ENCODE measurements at regions not wholly inside any gene's neighbourhood (a gene's known extent, or its start where the extent isn't known, plus 50 kb on each side); places are given as distances from the start of the nearest gene placed in this dataset.

DNA sequence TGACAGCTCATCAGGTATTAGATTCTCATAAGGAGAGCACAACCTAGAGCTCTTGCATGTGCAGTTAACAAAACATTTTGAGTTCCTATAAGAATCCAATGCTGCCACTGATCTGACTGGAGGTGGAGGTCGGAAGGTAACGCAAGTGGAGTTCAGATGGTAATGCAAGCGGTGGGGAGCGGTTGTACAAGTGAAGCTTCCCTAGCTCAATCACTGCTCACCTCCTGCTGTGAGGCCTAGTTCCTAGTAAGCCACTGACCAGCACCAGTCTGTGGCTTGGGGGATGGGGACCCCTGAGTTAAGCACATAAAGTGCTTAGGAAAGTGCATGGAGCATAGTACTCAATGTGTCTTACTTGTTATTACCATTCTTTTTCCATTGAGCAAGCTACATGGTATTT is 983.2 kb upstream of the IGFBP7 start:
- H3K4me3 ChIP-seq (ENCODE audit: extremely low read depth, insufficient read depth, low read length, poor library complexity, severe bottlenecking), result no peak overlapping the region
- no peak overlapping the region for H3K27ac ChIP-seq (ENCODE audit: low read depth, low read length, severe bottlenecking)
- no peaks in the 10 kb centered on the region for H3K4me1 ChIP-seq (ENCODE audit: control insufficient read depth, insufficient read depth, low read length, poor library complexity, severe bottlenecking)
- 92% methylated on average over 4 of the region's 4 CpGs; no CpG with 5 or more reads in 1 of the 2 experiments for WGBS, 2 experiments (ENCODE audit: insufficient coverage in 2 of 2)
- H3K9me3 ChIP-seq (ENCODE audit: control insufficient read depth, low read length), result no peaks in the 10 kb centered on the region
- H3K36me3 ChIP-seq (ENCODE audit: control insufficient read depth, insufficient read depth, low read length), result no peaks in the 10 kb centered on the region

DNA sequence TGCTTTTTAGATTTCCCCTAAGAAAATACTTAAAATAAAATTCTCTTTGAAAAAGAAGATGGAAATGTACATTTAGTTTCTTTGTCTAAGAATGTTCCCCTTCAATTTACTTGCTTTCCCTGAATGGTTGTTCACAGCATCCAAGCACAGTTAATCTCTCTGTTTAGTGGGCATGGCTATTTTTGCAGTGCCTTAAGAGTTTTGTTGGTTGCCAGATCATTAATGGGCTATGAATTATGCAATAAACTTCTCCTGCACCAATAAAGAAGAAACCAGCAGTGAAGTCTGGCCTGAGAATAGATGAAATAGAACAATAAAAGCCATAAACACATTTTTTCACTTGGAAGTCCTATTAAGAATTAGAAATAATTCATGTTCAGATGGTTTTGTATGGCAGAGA is 980.4 kb upstream of the IGFBP7 start:
- H3K36me3 ChIP-seq (ENCODE audit: control insufficient read depth, insufficient read depth, low read length), result no peaks in the 10 kb centered on the region

DNA sequence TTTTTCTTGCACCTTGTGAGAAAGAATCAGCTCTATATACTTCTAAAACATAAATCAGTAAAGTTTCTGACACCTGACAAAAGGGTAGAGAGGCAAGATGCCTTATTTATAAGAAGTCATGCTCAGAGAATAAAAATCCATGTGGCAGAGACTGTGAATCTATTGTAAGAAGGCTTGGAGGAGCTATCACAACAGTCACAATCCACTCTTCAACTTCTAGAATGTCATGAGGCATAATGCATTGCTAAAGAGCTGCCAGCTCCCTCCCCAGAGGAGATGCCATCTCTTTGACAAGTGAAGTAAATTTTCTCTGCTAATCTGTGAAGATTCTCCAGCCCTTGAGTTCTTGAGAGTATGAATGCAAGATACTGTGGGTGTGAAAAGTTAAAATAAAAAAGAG is 971.2 kb upstream of the IGFBP7 start:
- no peak overlapping the region for H3K27ac ChIP-seq (ENCODE audit: low read depth, low read length, severe bottlenecking)
- H3K9me3 ChIP-seq (ENCODE audit: control insufficient read depth, low read length), result no peaks in the 10 kb centered on the region
- no peak overlapping the region for H3K4me3 ChIP-seq (ENCODE audit: extremely low read depth, insufficient read depth, low read length, poor library complexity, severe bottlenecking)
- no peaks in the 10 kb centered on the region for H3K4me1 ChIP-seq (ENCODE audit: control insufficient read depth, insufficient read depth, low read length, poor library complexity, severe bottlenecking)
- H3K36me3 ChIP-seq (ENCODE audit: control insufficient read depth, insufficient read depth, low read length), result no peaks in the 10 kb centered on the region

More for the DNA sequence above, 980.4 kb upstream of the IGFBP7 start:
- H3K4me3 ChIP-seq (ENCODE audit: extremely low read depth, insufficient read depth, low read length, poor library complexity, severe bottlenecking), result no peak overlapping the region
- H3K4me1 ChIP-seq (ENCODE audit: control insufficient read depth, insufficient read depth, low read length, poor library complexity, severe bottlenecking), result no peaks in the 10 kb centered on the region
- H3K27ac ChIP-seq (ENCODE audit: low read depth, low read length, severe bottlenecking), result no peak overlapping the region
- H3K9me3 ChIP-seq (ENCODE audit: control insufficient read depth, low read length), result no peaks in the 10 kb centered on the region

DNA sequence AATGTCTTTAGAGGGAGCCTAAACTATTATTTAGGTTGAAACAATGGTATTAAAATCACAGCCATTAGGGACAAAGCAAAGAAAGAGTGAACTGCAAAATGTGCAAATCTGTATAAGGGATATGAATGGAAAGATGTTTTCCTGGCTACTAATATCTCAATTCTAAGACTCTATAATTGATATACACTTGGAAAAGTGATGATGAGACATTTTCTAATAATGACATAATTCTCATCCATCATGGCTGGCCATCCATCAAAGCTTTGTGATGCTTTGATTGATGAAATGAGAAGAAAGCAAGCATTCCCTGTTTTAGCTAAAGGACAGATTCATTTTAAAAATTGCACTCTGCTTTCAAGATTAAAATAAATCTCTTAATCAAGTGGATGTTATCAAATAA is 965.5 kb upstream of the IGFBP7 start:
- Histone ChIP-seq H3K9me3 (ENCODE audit: control insufficient read depth, low read length) (no peaks in the 10 kb centered on the region), H3K4me3 (ENCODE audit: extremely low read depth, insufficient read depth, low read length, poor library complexity, severe bottlenecking) (no peak overlapping the region), H3K27ac (ENCODE audit: low read depth, low read length, severe bottlenecking) (no peak overlapping the region), H3K4me1 (ENCODE audit: control insufficient read depth, insufficient read depth, low read length, poor library complexity, severe bottlenecking) (no peaks in the 10 kb centered on the region), H3K36me3 (ENCODE audit: control insufficient read depth, insufficient read depth, low read length) (no peaks in the 10 kb centered on the region)

DNA sequence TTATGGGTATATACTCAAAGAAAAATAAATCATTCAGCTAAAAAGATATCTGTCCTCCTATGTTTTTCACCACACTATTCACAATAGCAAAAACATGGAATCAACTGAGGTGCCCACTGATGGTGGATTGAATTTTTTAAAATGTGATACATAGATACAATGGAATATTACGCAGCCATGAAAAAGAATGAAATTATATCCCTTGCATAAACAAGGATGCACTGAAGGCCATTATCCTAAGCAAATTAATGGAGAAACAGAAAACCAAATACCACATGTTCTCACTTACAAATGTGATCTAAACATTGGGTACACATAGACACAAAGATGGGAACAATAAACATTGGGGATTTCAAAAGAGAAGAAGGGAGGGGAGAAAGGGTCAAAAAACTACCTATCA is 964.2 kb upstream of the IGFBP7 start:
- H3K4me3 ChIP-seq (ENCODE audit: extremely low read depth, insufficient read depth, low read length, poor library complexity, severe bottlenecking), result no peak overlapping the region
- H3K36me3 ChIP-seq (ENCODE audit: control insufficient read depth, insufficient read depth, low read length), result no peaks in the 10 kb centered on the region
- H3K9me3 ChIP-seq (ENCODE audit: control insufficient read depth, low read length), result no peaks in the 10 kb centered on the region
- no CpG with 5 or more reads among the region's 1 CpG for WGBS, 2 experiments (ENCODE audit: insufficient coverage in 2 of 2)
- no peaks in the 10 kb centered on the region for H3K4me1 ChIP-seq (ENCODE audit: control insufficient read depth, insufficient read depth, low read length, poor library complexity, severe bottlenecking)
- H3K27ac ChIP-seq (ENCODE audit: low read depth, low read length, severe bottlenecking), result no peak overlapping the region

DNA sequence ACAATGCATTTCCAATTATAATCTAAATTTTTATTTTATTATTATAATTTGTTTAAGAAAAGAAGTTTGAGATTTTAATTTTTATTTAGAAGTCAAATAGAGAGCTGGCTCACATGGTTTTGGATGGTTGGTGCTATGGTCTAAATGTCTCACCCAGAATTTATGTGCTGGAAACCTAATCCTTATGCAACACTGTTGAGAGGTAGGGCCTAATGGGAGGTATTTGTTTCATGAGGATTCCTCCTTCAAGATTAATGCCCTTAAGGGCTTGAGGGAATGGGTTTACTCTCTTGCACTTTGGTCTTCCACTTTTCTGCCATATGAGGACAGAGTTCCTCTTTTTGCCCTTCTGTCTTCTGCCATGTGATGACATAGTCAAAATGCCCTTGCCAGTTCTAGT is 960.5 kb upstream of the IGFBP7 start:
- H3K36me3 ChIP-seq (ENCODE audit: control insufficient read depth, insufficient read depth, low read length), result no peaks in the 10 kb centered on the region
- H3K4me3 ChIP-seq (ENCODE audit: extremely low read depth, insufficient read depth, low read length, poor library complexity, severe bottlenecking), result no peak overlapping the region
- no peak overlapping the region for H3K27ac ChIP-seq (ENCODE audit: low read depth, low read length, severe bottlenecking)
- H3K4me1 ChIP-seq (ENCODE audit: control insufficient read depth, insufficient read depth, low read length, poor library complexity, severe bottlenecking), result no peaks in the 10 kb centered on the region
- no peaks in the 10 kb centered on the region for H3K9me3 ChIP-seq (ENCODE audit: control insufficient read depth, low read length)

DNA sequence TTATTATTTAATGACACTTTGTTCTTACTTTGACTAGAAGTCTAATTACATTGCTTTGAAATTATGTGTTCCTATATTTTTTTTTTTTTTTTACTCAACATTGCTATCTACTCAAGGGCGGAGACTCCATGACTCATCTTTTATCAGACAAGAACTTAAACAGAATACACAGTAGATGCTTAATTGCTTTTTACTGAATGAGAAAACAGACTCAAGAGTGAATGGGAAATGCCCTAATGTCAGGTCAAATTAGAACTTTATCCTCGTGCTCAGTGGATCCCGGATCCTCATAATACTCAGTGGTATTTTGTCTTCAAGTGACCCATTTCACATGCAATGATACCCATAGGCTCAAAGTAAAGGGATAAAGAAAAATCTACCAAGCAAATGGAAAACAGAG is 954.5 kb upstream of the IGFBP7 start:
- no peaks in the 10 kb centered on the region for H3K4me1 ChIP-seq (ENCODE audit: control insufficient read depth, insufficient read depth, low read length, poor library complexity, severe bottlenecking)
- H3K9me3 ChIP-seq (ENCODE audit: control insufficient read depth, low read length), result no peaks in the 10 kb centered on the region
- WGBS, 2 experiments (ENCODE audit: insufficient coverage in 2 of 2), result 60 to 90% methylated on average over 1 to 2 of the region's 3 CpGs
- H3K36me3 ChIP-seq (ENCODE audit: control insufficient read depth, insufficient read depth, low read length), result no peaks in the 10 kb centered on the region
- H3K27ac ChIP-seq (ENCODE audit: low read depth, low read length, severe bottlenecking), result no peak overlapping the region
- no peak overlapping the region for H3K4me3 ChIP-seq (ENCODE audit: extremely low read depth, insufficient read depth, low read length, poor library complexity, severe bottlenecking)

DNA sequence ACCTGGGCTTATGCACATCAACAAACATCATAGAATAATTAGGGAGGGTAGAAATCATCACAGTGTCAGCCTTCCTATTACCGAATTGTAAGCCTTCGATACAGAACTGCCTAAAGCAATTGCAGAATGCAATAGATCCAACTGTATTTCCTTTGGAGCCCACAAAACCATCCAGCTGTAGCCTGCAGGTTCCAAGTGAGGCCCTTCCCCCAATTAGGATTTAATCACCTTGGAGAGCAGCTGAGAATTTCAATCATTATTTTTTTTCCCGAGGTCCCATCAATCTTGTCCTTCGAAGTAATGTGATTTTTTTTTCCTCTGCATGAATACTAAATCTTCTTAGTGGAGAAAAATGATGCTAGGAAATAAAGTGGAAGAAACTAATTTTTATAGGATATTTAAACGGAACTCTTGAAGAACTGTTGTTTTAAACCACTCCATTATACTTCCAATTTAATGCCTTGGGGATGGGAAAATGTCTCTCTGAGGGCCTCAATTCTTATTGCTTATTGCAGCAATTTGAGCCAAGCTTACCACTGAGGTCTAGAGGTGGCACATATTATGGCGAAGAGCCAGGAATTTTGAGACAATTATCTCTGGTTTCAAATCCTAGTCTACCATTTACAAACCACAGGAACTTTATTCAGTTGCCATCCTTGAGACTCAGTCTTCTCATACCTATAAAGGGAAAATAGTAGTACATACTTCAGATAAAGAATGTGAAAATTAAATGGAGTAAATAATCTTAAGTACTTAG is 953.4 kb upstream of the IGFBP7 start:
- Histone ChIP-seq H3K4me3 (ENCODE audit: extremely low read depth, insufficient read depth, low read length, poor library complexity, severe bottlenecking) (no peak overlapping the region), H3K27ac (ENCODE audit: low read depth, low read length, severe bottlenecking) (no peak overlapping the region), H3K4me1 (ENCODE audit: control insufficient read depth, insufficient read depth, low read length, poor library complexity, severe bottlenecking) (no peaks in the 10 kb centered on the region), H3K9me3 (ENCODE audit: control insufficient read depth, low read length) (no peaks in the 10 kb centered on the region), H3K36me3 (ENCODE audit: control insufficient read depth, insufficient read depth, low read length) (no peaks in the 10 kb centered on the region)
- 94% methylated on average over 2 of the region's 6 CpGs; no CpG with 5 or more reads in 1 of the 2 experiments for WGBS, 2 experiments (ENCODE audit: insufficient coverage in 2 of 2)

DNA sequence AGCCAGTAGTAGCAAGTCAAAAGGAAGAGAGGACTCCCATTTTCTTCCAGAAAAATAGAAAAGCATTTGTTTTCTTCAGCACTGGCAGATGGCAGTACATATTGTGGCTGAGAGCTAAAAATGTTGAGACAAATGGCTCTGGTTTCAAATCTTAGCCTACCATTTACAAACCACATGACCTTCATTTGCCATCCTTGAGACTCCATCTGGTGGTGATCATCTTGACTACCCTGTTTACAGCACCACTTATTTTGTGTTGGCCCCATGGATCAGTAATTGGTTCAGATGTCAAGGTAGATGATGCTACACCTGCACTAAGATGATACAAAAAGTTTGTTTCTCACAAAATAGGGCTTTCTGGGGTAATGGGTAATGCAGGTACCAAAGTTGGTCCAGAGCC is 951.8 kb upstream of the IGFBP7 start:
- Histone ChIP-seq H3K4me3 (ENCODE audit: extremely low read depth, insufficient read depth, low read length, poor library complexity, severe bottlenecking) (no peak overlapping the region), H3K9me3 (ENCODE audit: control insufficient read depth, low read length) (no peaks in the 10 kb centered on the region), H3K4me1 (ENCODE audit: control insufficient read depth, insufficient read depth, low read length, poor library complexity, severe bottlenecking) (no peaks in the 10 kb centered on the region), H3K36me3 (ENCODE audit: control insufficient read depth, insufficient read depth, low read length) (no peaks in the 10 kb centered on the region), H3K27ac (ENCODE audit: low read depth, low read length, severe bottlenecking) (no peak overlapping the region)

DNA sequence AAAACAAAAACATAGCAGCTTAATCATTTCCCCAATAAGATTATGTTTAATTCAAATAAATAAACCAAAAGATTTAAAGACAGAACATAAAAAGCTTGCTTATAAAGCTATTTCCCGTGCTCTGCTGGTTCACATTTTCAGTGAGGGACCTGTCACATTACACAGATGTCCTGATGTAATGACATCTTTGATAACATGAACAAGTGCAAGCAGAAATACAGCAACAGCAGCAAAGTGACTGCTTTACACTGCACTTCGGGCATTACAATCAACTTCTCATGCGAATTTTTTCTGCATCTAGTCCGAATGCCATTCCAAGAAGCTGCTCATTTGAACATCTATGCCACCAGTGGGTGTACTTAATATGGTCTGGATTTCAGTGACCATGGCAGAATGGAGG is 940.3 kb upstream of the IGFBP7 start:
- H3K9me3 ChIP-seq (ENCODE audit: control insufficient read depth, low read length), result no peaks in the 10 kb centered on the region
- H3K36me3 ChIP-seq (ENCODE audit: control insufficient read depth, insufficient read depth, low read length), result no peaks in the 10 kb centered on the region
- no peak overlapping the region for H3K4me3 ChIP-seq (ENCODE audit: extremely low read depth, insufficient read depth, low read length, poor library complexity, severe bottlenecking)
- no peak overlapping the region for H3K27ac ChIP-seq (ENCODE audit: low read depth, low read length, severe bottlenecking)
- 87 to 96% methylated on average over 4 of the region's 4 CpGs for WGBS, 2 experiments (ENCODE audit: insufficient coverage in 2 of 2)
- H3K4me1 ChIP-seq (ENCODE audit: control insufficient read depth, insufficient read depth, low read length, poor library complexity, severe bottlenecking), result no peaks in the 10 kb centered on the region

DNA sequence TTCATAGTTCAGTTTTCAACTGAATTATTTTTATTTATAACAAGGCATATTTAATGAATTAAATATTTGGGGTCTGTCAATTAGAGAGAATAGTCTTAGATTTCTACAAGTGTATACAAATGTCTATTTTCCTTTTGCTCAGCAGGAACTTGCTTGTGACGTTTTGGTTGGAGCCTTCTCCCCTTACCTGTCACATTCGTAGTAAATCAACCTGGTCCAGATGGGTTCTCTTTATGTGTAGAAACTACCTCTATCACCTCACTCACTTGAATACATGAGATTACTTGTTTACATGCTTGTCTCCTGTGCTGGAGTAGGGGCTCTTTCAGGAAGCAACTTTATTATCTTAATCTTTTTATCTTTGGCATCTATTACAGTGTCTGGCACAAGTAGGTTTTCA is 938.3 kb upstream of the IGFBP7 start:
- Histone ChIP-seq H3K4me3 (ENCODE audit: extremely low read depth, insufficient read depth, low read length, poor library complexity, severe bottlenecking) (no peak overlapping the region), H3K27ac (ENCODE audit: low read depth, low read length, severe bottlenecking) (no peak overlapping the region), H3K4me1 (ENCODE audit: control insufficient read depth, insufficient read depth, low read length, poor library complexity, severe bottlenecking) (no peaks in the 10 kb centered on the region), H3K36me3 (ENCODE audit: control insufficient read depth, insufficient read depth, low read length) (no peaks in the 10 kb centered on the region), H3K9me3 (ENCODE audit: control insufficient read depth, low read length) (no peaks in the 10 kb centered on the region)
- WGBS, 2 experiments (ENCODE audit: insufficient coverage in 2 of 2), result 67 to 80% methylated on average over 1 of the region's 2 CpGs
